ENCODE measurements at regions not wholly inside any gene's neighbourhood (a gene's known extent, or its start where the extent isn't known, plus 50 kb on each side); places are given as distances from the start of the nearest gene placed in this dataset.

DNA sequence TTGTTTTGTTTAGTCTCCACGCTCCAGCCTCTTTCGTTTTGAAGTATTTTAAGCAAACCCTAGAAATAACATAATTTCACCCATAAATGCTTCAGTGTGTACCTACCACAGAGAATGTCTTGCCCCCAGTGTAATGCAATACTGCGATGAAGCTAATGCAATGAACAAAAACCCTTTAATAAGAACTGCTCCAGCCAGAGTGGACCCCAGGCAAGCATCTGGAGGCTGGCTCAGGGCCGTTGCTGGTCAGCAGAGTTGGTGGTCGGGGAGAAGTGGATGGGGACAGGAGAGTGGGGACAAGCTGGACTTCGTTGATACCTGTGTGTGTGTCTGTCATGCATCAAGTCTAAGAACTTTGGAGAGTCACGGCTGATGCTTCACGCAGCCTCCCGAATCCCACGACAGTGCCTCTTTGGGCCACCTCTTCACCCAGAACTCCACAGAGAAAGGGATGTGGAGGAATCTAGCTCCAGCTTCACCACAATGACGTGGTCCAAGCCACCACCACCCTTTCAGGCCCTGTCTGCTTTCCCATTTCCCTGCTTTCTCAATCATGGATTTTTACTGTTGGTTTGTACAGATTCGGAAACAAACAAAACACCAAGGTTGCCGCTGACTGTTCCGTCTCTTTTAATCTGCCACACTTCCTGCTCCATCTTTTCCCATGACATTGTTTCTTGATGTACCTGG is 108.6 kb upstream of the ERRFI1 start:
- Histone ChIP-seq H3K36me3 (ENCODE audit: control insufficient read depth in 4 of 4, insufficient read depth in 3 of 4, low read depth in 1 of 4, low read length in 3 of 4) (no peaks in the 10 kb centered on the region), H3K27me3 (ENCODE audit: control insufficient read depth in 4 of 4, insufficient read depth in 4 of 4, low read length in 3 of 4) (no peaks in the 10 kb centered on the region), H3K4me1 (ENCODE audit: control insufficient read depth in 4 of 4, insufficient read depth in 4 of 4, low read length in 3 of 4) (peaks cover 4 to 11% (median 6%) of the 10 kb centered on the region in 4 donors), H3K27ac (ENCODE audit: low read depth in 1 of 2, low read length in 2 of 2) (peak overlapping the region in 1 of 2 donors; percentile 34), H3K9ac (ENCODE audit: low read depth in 1 of 2, low read length in 2 of 2) (no peak overlapping the region), H3K4me3 (ENCODE audit: low read depth in 1 of 3, low read length in 3 of 3) (no peak overlapping the region), H3K9me3 (ENCODE audit: control insufficient read depth in 4 of 4, low read length in 3 of 4) (no peaks in the 10 kb centered on the region)
- DNase-seq (ENCODE audit: low spot score): no peak
- 89% methylated on average over 14 of the region's 14 CpGs for WGBS
- TF ChIP-seq HNF4G (IDR thresholded peaks at IDR 0.05) (no peak), GABPA (IDR thresholded peaks at IDR 0.05 in 1 of 2, conservative IDR thresholded peaks at IDR 0.05 in 1 of 2) (no peak), SP1 (IDR thresholded peaks at IDR 0.05) (no peak), RXRA (IDR thresholded peaks at IDR 0.05) (no peak), JUND (IDR thresholded peaks at IDR 0.05) (no peak), NR2F2 (IDR thresholded peaks at IDR 0.05) (no peak), HNF4A (conservative IDR thresholded peaks at IDR 0.05) (no peak), YY1 (IDR thresholded peaks at IDR 0.05) (no peak)
- TF ChIP-seq, protein P1, sequence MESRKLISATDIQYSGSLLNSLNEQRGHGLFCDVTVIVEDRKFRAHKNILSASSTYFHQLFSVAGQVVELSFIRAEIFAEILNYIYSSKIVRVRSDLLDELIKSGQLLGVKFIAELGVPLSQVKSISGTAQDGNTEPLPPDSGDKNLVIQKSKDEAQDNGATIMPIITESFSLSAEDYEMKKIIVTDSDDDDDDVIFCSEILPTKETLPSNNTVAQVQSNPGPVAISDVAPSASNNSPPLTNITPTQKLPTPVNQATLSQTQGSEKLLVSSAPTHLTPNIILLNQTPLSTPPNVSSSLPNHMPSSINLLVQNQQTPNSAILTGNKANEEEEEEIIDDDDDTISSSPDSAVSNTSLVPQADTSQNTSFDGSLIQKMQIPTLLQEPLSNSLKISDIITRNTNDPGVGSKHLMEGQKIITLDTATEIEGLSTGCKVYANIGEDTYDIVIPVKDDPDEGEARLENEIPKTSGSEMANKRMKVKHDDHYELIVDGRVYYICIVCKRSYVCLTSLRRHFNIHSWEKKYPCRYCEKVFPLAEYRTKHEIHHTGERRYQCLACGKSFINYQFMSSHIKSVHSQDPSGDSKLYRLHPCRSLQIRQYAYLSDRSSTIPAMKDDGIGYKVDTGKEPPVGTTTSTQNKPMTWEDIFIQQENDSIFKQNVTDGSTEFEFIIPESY (IDR thresholded peaks at IDR 0.05): no peak
- TF ChIP-seq, protein P2, sequence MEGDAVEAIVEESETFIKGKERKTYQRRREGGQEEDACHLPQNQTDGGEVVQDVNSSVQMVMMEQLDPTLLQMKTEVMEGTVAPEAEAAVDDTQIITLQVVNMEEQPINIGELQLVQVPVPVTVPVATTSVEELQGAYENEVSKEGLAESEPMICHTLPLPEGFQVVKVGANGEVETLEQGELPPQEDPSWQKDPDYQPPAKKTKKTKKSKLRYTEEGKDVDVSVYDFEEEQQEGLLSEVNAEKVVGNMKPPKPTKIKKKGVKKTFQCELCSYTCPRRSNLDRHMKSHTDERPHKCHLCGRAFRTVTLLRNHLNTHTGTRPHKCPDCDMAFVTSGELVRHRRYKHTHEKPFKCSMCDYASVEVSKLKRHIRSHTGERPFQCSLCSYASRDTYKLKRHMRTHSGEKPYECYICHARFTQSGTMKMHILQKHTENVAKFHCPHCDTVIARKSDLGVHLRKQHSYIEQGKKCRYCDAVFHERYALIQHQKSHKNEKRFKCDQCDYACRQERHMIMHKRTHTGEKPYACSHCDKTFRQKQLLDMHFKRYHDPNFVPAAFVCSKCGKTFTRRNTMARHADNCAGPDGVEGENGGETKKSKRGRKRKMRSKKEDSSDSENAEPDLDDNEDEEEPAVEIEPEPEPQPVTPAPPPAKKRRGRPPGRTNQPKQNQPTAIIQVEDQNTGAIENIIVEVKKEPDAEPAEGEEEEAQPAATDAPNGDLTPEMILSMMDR (IDR thresholded peaks at IDR 0.05; ENCODE audit: low read depth, low read length, missing input control): no peak

DNA sequence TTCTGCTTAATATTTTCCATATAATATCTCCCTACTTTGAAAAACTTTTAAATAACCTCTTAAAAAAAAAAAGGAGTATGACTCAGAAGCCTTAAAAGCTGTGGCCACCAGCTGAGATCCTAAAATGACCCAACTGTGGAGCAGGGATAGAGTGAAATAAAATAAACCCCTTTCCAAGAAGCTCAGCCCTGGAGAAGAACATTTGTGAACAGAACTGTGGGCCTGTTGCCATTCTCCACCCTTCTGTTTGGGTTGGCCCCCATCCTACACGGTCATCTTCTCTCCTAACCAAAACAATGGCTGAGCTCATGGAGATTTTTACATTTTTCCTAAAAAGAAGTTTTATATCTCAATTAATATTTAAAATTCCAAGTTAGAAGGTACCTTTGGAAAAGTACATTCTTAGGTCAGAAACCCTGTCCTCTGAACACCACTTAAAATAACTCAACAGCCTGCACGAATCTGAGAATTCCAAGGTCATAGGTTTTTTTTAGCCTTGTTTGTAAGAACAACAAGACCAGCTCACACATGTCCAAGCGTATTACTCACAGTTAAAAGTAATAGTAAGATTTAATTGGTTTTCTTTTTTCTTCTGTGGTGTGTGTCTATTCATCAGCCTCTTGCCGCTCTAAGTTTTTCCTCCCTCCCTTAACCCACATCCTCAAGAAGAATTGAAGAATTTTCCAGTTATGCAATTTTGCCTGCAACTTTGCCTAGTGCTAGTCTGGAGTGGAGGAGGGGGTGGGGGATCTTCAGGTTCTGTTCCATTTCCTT is 107.7 kb upstream of the ERRFI1 start:
- peak overlapping the region; percentile 3 to 34 for H3K27ac ChIP-seq (ENCODE audit: low read depth in 1 of 2, low read length in 2 of 2)
- no peaks in the 10 kb centered on the region for H3K27me3 ChIP-seq (ENCODE audit: control insufficient read depth in 4 of 4, insufficient read depth in 4 of 4, low read length in 3 of 4)
- TF ChIP-seq NR2F2 (IDR thresholded peaks at IDR 0.05) (no peak), RXRA (IDR thresholded peaks at IDR 0.05) (peak; percentile 21 to 35), YY1 (IDR thresholded peaks at IDR 0.05) (peak; percentile 85), RAD21 (IDR thresholded peaks at IDR 0.05) (peak; percentile 34 to 51), SP1 (IDR thresholded peaks at IDR 0.05) (peak; percentile 44), HNF4G (IDR thresholded peaks at IDR 0.05) (no peak), EGR1 (IDR thresholded peaks at IDR 0.05; ENCODE audit: low read depth in 2 of 2) (no peak), JUND (IDR thresholded peaks at IDR 0.05) (peak; percentile 18 to 23), HNF4A (conservative IDR thresholded peaks at IDR 0.05) (peak in 1 of 2 donors; percentile 21), GABPA (IDR thresholded peaks at IDR 0.05 in 1 of 2, conservative IDR thresholded peaks at IDR 0.05 in 1 of 2) (no peak)
- TF ChIP-seq, protein P3, sequence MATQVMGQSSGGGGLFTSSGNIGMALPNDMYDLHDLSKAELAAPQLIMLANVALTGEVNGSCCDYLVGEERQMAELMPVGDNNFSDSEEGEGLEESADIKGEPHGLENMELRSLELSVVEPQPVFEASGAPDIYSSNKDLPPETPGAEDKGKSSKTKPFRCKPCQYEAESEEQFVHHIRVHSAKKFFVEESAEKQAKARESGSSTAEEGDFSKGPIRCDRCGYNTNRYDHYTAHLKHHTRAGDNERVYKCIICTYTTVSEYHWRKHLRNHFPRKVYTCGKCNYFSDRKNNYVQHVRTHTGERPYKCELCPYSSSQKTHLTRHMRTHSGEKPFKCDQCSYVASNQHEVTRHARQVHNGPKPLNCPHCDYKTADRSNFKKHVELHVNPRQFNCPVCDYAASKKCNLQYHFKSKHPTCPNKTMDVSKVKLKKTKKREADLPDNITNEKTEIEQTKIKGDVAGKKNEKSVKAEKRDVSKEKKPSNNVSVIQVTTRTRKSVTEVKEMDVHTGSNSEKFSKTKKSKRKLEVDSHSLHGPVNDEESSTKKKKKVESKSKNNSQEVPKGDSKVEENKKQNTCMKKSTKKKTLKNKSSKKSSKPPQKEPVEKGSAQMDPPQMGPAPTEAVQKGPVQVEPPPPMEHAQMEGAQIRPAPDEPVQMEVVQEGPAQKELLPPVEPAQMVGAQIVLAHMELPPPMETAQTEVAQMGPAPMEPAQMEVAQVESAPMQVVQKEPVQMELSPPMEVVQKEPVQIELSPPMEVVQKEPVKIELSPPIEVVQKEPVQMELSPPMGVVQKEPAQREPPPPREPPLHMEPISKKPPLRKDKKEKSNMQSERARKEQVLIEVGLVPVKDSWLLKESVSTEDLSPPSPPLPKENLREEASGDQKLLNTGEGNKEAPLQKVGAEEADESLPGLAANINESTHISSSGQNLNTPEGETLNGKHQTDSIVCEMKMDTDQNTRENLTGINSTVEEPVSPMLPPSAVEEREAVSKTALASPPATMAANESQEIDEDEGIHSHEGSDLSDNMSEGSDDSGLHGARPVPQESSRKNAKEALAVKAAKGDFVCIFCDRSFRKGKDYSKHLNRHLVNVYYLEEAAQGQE (IDR thresholded peaks at IDR 0.05): no peak
- TF ChIP-seq, protein P2 (IDR thresholded peaks at IDR 0.05; ENCODE audit: low read depth, low read length, missing input control): no peak
- peaks cover 4 to 11% (median 6%) of the 10 kb centered on the region in 4 donors for H3K4me1 ChIP-seq (ENCODE audit: control insufficient read depth in 4 of 4, insufficient read depth in 4 of 4, low read length in 3 of 4)
- DNase-seq (ENCODE audit: low spot score): no peak
- no peaks in the 10 kb centered on the region for H3K9me3 ChIP-seq (ENCODE audit: control insufficient read depth in 4 of 4, low read length in 3 of 4)
- WGBS: 44% methylated on average over 4 of the region's 4 CpGs
- no peak overlapping the region for H3K4me3 ChIP-seq (ENCODE audit: low read depth in 1 of 3, low read length in 3 of 3)
- no peak overlapping the region for H3K9ac ChIP-seq (ENCODE audit: low read depth in 1 of 2, low read length in 2 of 2)
- H3K36me3 ChIP-seq (ENCODE audit: control insufficient read depth in 4 of 4, insufficient read depth in 3 of 4, low read depth in 1 of 4, low read length in 3 of 4): no peaks in the 10 kb centered on the region
